Keratinocyte (primary cell): ENCODE measurements at regions not wholly inside any gene's neighbourhood (a gene's known extent, or its start where the extent isn't known, plus 50 kb on each side); places are given as distances from the start of the nearest gene placed in this dataset.

Experiments used
- EZH2 ChIP-seq: IDR thresholded peaks from one replicate; pipeline ENCODE4 v1.6.1; 2012; ENCODE audit warnings: inconsistent platforms, mild to moderate bottlenecking, low read length, moderate library complexity
- TF ChIP-seq, protein P1 (sequence below), 3 experiments: IDR thresholded peaks in 1 of 3; conservative IDR thresholded peaks in 1 of 3; optimal IDR thresholded peaks in 1 of 3; 2 replicates in 2 of 3; 3 replicates in 1 of 3; pipeline versions ENCODE3 to v1.5.1; 2011; ENCODE audit warnings: low read length in 3 of 3, mild to moderate bottlenecking in 3 of 3, moderate library complexity in 2 of 3, control low read depth in 1 of 3, inconsistent platforms in 1 of 3; ENCODE audit not compliant: insufficient read depth in 2 of 3; ENCODE audit errors: extremely low read depth in 1 of 3

DNA sequence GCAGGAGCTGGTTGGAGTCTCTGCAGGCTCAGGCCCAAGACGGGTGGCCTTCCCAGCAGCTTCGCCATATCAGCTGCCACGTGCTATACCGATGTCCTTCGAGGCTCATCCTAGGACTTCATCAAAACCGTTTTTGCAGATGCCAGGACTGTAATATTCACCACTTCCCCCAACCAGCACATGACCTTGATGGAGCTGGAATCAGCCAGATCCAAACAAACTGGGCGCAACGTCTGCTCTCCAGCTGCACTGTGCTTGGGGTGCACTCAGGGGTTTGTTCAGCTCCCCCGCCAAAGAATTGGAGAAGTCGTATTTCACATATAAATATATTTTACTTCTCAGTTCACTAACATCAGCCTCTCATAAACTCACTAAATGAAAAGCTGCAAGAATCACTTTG is 149.5 kb upstream of the DIO3 start:
- TF ChIP-seq, protein P1, sequence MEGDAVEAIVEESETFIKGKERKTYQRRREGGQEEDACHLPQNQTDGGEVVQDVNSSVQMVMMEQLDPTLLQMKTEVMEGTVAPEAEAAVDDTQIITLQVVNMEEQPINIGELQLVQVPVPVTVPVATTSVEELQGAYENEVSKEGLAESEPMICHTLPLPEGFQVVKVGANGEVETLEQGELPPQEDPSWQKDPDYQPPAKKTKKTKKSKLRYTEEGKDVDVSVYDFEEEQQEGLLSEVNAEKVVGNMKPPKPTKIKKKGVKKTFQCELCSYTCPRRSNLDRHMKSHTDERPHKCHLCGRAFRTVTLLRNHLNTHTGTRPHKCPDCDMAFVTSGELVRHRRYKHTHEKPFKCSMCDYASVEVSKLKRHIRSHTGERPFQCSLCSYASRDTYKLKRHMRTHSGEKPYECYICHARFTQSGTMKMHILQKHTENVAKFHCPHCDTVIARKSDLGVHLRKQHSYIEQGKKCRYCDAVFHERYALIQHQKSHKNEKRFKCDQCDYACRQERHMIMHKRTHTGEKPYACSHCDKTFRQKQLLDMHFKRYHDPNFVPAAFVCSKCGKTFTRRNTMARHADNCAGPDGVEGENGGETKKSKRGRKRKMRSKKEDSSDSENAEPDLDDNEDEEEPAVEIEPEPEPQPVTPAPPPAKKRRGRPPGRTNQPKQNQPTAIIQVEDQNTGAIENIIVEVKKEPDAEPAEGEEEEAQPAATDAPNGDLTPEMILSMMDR (optimal IDR thresholded peaks at IDR 0.05 in 1 of 3, IDR thresholded peaks at IDR 0.05 in 1 of 3, conservative IDR thresholded peaks at IDR 0.05 in 1 of 3; ENCODE audit: extremely low read depth in 1 of 3, insufficient read depth in 2 of 3, low read length in 3 of 3) = no peak
- no peak for TF ChIP-seq EZH2
